Adrenal gland (tissue), 9 donors: ENCODE measurements at regions not wholly inside any gene's neighbourhood (a gene's known extent, or its start where the extent isn't known, plus 50 kb on each side); places are given as distances from the start of the nearest gene placed in this dataset.
A peak's percentile ranks its signal among the peaks of the same experiment; 100 is the strongest.

Experiments
- DNase-seq, 7 donors: peaks; one replicate each; pipeline ENCODE4 v3.0.0-alpha.2; 2019 to 2020
- H3K27ac ChIP-seq, 5 donors: fragments of 200-600 bp; sonication (generic) in 4 of 5; 1 replicate in 3 of 5; 2 replicates in 2 of 5; pipeline versions ENCODE4 v1.5.1 to v1.8.0; 2016 to 2020; ENCODE audit warnings: mild to moderate bottlenecking in 1 of 5
- H3K27me3 ChIP-seq: fragments of 200-600 bp; 2 replicates; pipeline ENCODE4 v1.8.0; 2021
- H3K36me3 ChIP-seq, 2 donors: fragments of 200-600 bp; replicated peaks in 1 of 2; 1 replicate in 1 of 2; 2 replicates in 1 of 2; pipeline versions ENCODE4 v1.5.1 to v1.8.0; 2018 to 2022
- H3K4me1 ChIP-seq, 2 donors: fragments of 200-600 bp; replicated peaks in 1 of 2; 1 replicate in 1 of 2; 2 replicates in 1 of 2; pipeline versions ENCODE4 v1.5.1 to v1.8.0; 2018 to 2021
- H3K4me3 ChIP-seq, 4 donors: fragments of 200-600 bp; sonication (generic) in 3 of 4; one replicate each; pipeline ENCODE4 v1.5.1; 2016 to 2018
- H3K9me3 ChIP-seq, 3 donors: fragments of 200-600 bp; sonication (generic) in 1 of 3; replicated peaks in 1 of 3; 1 replicate in 2 of 3; 2 replicates in 1 of 3; pipeline versions ENCODE4 v1.5.1 to v1.8.0; 2016 to 2021
- POLR2A ChIP-seq, 2 donors: fragments of 450-650 bp; IDR thresholded peaks; one replicate each; pipeline ENCODE4 v1.6.1; 2017; ENCODE audit warnings: antibody characterized with exemption in 2 of 2, mild to moderate bottlenecking in 2 of 2, moderate library complexity in 1 of 2
- WGBS, 4 donors: extraction: QIAGEN DNeasy Blood & Tissue Kit in 2 of 4; methylation state at CpG; one replicate each; pipeline versions ENCODE4 v1.1.5 to v1.1.7; 2013 to 2017; 5-methylcytosine and 5-hydroxymethylcytosine counted together
- intact Hi-C, 2 donors: fragments of 100-400 bp; cut with DNase I; formaldehyde crosslinking; loops; one replicate each; pipeline versions ENCODE4 v1.14.1 to v1.15.0; 2022 to 2023
- TF ChIP-seq, protein P1 (sequence below), 6 experiments: fragments of 450-650 bp in 4 of 6; fragments of 200-600 bp in 2 of 6; sonication (generic) in 1 of 6; IDR thresholded peaks; 1 replicate in 5 of 6; 2 replicates in 1 of 6; pipeline versions ENCODE4 v1.5.1 to v1.8.0; 2016 to 2021; ENCODE audit warnings: antibody characterized with exemption in 6 of 6, mild to moderate bottlenecking in 2 of 6, moderate library complexity in 1 of 6
- donor health status: healthy with polysubstance abuse.
- donor health status: Bipolar disorder and iron deficiency.
- donor health status: DM: yes; HTN: yes; CAD: no.
- donor health status: DM: no; HTN: no; CAD: no.
- donor health status: DM: no; HTN: no; CAD: no.

DNA sequence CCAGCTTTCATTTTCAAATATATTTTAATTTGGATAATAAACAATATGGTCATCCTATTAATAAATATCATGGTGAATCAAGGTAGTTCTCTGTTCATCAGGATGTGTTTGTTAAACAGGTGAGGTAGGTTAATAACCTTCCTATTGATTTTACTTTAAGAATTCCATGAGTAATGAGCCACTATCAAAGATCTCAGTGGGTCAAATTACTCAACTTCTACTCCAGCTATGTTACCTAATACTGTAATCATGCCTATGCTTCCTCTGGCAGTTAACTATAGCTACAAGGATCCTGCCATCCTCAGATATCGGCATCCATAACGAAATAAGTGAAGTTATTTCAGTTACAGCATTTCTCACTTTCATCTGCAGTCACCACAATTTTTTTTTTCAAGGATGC lies 289.6 kb upstream of the SLC8A1 start:
- Histone ChIP-seq H3K36me3 (no peaks in the 10 kb centered on the region), H3K4me3 (no peak overlapping the region), H3K27ac (no peak overlapping the region), H3K4me1 (peaks cover 0 to 8% of the 10 kb centered on the region in 2 donors), H3K9me3 (no peaks in the 10 kb centered on the region), H3K27me3 (no peaks in the 10 kb centered on the region)
- no peak for DNase-seq
- no peak for TF ChIP-seq POLR2A (IDR thresholded peaks at IDR 0.05)
- TF ChIP-seq, protein P1, sequence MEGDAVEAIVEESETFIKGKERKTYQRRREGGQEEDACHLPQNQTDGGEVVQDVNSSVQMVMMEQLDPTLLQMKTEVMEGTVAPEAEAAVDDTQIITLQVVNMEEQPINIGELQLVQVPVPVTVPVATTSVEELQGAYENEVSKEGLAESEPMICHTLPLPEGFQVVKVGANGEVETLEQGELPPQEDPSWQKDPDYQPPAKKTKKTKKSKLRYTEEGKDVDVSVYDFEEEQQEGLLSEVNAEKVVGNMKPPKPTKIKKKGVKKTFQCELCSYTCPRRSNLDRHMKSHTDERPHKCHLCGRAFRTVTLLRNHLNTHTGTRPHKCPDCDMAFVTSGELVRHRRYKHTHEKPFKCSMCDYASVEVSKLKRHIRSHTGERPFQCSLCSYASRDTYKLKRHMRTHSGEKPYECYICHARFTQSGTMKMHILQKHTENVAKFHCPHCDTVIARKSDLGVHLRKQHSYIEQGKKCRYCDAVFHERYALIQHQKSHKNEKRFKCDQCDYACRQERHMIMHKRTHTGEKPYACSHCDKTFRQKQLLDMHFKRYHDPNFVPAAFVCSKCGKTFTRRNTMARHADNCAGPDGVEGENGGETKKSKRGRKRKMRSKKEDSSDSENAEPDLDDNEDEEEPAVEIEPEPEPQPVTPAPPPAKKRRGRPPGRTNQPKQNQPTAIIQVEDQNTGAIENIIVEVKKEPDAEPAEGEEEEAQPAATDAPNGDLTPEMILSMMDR (IDR thresholded peaks at IDR 0.05): no peak
- WGBS, 4 donors: 55 to 69% (median 64%) methylated on average over 2 of the region's 2 CpGs
- intact Hi-C loops: no loop called here

DNA sequence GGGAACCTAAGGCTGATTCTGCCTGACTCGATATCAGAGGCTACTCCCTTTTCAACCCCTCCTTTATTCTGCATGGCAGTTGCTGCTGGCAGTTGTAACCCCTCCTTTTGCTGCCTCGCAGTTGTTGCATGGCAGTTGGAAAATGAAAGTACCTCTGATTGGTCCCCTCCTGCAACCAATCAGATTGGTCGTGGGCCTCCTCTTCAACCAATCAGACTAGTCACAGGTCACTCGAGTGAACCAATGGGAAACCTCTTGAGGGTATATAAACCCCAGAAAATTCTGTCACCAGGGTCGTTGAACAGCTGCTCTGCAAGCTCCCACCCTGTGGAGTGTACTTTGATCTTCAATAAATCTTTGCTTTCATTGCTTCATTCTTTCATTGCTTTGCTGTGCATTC lies 294.3 kb upstream of the SLC8A1 start:
- H3K4me3 ChIP-seq: no peak overlapping the region
- intact Hi-C loops: no loop called here
- DNase-seq: peak in 4 of 7 donors; percentile 14 to 48 (median 20)
- whole genome bisulfite sequencing, 4 donors: 85 to 90% (median 88%) methylated on average over 4 to 5 of the region's 5 CpGs
- H3K9me3 ChIP-seq: peaks cover 0 to 4% (median 0%) of the 10 kb centered on the region in 3 donors
- H3K27ac ChIP-seq: no peak overlapping the region
- TF ChIP-seq POLR2A (IDR thresholded peaks at IDR 0.05): no peak
- TF ChIP-seq, protein P1 (IDR thresholded peaks at IDR 0.05): no peak
- H3K27me3 ChIP-seq: no peaks in the 10 kb centered on the region
- no peaks in the 10 kb centered on the region for H3K36me3 ChIP-seq
- no peaks in the 10 kb centered on the region for H3K4me1 ChIP-seq

GRCh38 chr2:40751981-40752380 lies 300.1 kb upstream of the SLC8A1 start:
- Histone ChIP-seq H3K36me3 (no peaks in the 10 kb centered on the region), H3K4me1 (no peaks in the 10 kb centered on the region), H3K27ac (no peak overlapping the region), H3K27me3 (no peaks in the 10 kb centered on the region), H3K4me3 (no peak overlapping the region), H3K9me3 (peaks cover 0 to 4% (median 0%) of the 10 kb centered on the region in 3 donors)
- no peak for TF ChIP-seq POLR2A (IDR thresholded peaks at IDR 0.05)
- TF ChIP-seq, protein P1 (IDR thresholded peaks at IDR 0.05): no peak
- 31 to 44% (median 41%) methylated on average over 1 of the region's 1 CpG for WGBS, 4 donors
- intact Hi-C loops: no loop called here
- no peak for DNase-seq

- Histone ChIP-seq H3K9me3 (peaks cover 0 to 4% (median 0%) of the 10 kb centered on the region in 3 donors), H3K4me1 (no peaks in the 10 kb centered on the region), H3K27me3 (no peaks in the 10 kb centered on the region), H3K4me3 (no peak overlapping the region), H3K36me3 (no peaks in the 10 kb centered on the region), H3K27ac (no peak overlapping the region)
- TF ChIP-seq, protein P1 (IDR thresholded peaks at IDR 0.05): no peak
- no peak for TF ChIP-seq POLR2A (IDR thresholded peaks at IDR 0.05)
- intact Hi-C loops: no loop called here
- DNase-seq: no peak
- WGBS, 4 donors: 61 to 68% (median 66%) methylated on average over 3 of the region's 3 CpGs
Measured at GRCh38 chr2:40752796-40753195, 300.9 kb upstream of the SLC8A1 start.
